Superior temporal gyrus (tissue), 1 donor: ENCODE measurements at regions not wholly inside any gene's neighbourhood (a gene's known extent, or its start where the extent isn't known, plus 50 kb on each side); places are given as distances from the start of the nearest gene placed in this dataset.

Source experiments
- DNase-seq: peaks from one replicate; pipeline ENCODE4 v3.0.0-alpha.2; 2016; ENCODE audit errors: extremely low spot score

- DNase-seq = no peak
These were observed 481.0 kb downstream of the SOX6 start for GRCh38 chr11:15875393-15875792.

- no peak for DNase-seq
These were observed 480.4 kb downstream of the SOX6 start for GRCh38 chr11:15875943-15876342.

DNA sequence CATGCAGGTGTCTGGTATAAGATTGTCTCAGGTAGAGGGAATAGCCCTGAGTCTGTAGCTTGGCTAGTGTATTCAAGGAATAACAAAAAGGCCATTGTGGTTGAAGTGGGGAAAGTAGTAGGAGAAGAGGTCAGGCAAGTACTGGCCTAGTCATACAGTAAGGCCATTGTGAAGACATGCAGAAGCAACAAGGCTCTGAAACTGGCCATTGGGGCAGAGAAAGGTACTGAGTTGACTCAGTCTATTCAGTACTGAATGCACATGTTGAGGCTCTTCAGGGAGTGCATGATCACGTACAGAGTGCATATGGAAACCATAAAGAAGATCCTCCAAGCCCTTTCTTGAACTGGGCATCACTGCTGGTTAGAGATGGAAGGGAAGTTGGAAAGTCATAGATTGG, 477.6 kb downstream of the SOX6 start:
- DNase-seq = no peak

DNA sequence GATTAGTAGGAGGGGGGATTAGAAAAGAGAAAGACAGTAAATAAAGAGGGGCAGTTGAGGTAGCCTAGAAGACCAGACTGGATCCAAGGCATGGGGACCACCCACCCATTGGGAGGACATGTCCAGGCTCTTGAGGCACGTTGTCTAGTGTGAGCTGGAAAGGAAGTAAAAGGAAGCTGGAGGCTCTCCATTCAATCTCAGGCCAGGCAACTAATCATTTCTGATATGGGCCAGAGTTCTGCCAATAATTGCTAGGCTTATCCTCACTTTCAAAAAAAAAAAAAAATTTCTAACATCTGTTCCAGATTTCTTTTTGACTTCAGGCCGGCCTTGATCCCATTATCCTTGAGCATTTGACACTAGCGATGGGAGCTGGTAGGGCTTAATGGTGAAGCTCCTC, 476.1 kb downstream of the SOX6 start:
- no peak for DNase-seq

DNA sequence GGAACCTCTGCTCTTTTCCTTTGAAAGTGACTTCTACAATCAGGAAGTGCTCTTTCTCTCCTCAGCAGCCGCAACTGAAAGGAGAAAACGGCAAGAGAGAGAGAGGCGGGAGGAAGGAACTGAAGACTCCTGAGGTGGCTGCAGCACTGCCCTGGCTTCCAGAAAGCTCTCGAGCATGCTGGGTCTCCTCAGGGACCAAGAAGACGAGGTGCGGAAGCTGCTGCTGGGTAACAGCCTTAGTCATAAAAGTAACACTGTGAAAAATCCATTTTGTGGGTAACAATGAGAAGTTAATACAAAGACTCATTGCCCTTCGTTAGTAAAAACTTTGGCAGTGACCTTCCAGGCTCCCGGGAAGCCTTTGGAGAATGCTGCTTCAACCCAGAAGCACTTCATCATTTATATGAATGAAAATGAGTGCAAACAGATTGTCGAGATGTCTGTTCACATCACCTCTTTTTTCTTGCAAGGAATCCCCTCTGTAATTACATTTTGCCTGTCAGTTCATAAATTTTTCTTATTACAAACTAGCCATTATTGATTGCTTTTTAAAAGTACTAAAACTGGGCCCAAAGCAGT, 473.4 kb downstream of the SOX6 start:
- DNase-seq = no peak

- DNase-seq = no peak
These were observed 472.9 kb downstream of the SOX6 start for GRCh38 chr11:15883455-15883920.

DNA sequence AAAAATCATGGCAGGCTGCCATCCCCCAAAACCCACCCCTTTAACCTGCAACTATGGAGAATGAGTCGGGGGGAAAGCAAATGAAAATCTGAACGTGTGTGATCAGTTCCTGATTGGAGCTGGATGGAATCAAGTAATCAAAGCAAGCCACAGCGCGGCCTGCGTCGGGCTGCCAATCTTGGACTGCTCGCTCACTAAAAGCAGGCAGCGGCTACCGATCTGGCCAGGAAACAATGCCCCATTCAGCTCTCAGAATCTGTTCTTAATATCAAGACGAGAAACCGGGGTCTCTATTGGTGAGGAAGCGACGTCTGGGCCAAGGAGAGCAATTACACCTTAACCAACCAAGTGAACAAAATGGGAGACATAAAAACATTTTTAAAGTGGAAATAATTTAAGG, 472.2 kb downstream of the SOX6 start:
- no peak for DNase-seq

DNA sequence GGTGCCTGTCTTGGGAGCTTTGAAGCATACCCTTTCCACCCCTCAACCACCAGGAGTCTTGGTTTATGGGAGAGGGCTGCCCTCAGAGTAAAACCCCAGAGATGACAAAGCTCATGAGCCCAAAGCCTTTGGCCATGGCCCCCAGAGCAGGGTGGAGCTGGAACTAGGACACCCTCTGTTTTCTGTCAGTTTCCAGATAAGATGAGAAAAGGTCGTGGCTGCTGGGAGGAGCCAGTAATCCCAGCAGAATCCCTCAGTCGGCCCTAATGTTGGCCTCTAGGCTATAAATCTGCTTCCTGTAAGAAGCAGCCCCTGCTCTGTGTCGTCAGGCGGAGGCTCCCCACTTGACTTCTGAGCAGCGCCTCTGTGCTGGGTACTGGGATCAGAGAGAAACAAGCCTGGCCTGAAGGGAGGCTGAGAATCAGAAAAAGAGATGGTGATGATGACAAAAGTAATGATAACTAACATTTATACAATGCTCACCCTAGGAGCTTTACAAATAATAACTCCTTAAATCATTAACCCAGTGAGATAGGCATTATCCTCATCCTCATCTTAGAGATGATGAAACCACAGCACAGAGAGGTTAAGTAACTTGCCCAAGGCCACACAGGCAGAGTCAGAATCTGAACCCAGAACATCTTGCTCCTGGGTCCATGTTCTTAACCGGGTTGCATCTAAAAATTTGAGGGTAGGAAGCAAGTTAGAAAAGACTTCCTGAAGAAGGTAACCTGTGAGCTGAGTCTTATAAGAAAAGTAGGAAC, 471.4 kb downstream of the SOX6 start:
- DNase-seq = no peak

GRCh38 chr11:15885854-15886253, 470.5 kb downstream of the SOX6 start:
- DNase-seq = no peak

DNA sequence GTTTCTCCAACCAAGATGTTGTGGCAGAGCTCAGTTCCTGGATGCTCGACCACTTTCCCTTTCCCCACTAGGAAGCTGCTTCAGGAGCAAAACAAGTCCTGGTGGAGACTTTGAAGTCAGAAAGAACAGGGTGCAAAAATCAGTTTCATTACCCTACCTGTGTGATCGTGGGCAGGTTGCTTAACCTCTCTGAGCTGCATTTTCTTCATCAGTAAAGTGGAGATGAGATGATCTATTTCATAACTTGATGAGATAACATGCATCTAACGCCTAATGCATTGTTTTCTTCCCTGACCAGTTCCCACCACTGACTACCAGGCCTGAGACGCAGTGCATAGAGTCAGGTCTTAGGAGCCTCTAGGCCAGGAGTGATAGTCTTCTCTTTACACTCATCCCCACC, 470.0 kb downstream of the SOX6 start:
- DNase-seq = no peak

DNA sequence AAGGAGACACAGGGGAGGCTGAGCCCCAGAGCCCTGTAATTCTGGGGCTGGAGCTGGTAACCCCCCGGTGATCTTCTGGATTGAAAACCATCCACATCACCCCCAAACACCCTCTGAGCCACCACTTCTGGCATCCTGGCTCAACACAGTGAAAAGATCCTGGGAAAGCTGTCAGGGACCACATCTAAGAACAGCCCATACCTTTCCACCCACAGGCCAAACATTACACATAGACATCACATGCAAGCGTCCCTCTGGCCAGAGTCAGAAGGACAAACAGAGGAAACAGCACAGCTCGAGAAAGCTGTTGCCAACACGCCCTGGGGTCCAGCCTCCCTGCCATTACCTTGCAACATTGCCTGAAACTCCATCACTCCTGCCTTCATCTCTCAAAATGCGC, 469.5 kb downstream of the SOX6 start:
- DNase-seq = no peak

GRCh38 chr11:15888556-15889345, 467.6 kb downstream of the SOX6 start:
- no peak for DNase-seq

GRCh38 chr11:15889363-15890030, 466.8 kb downstream of the SOX6 start:
- DNase-seq = no peak

DNA sequence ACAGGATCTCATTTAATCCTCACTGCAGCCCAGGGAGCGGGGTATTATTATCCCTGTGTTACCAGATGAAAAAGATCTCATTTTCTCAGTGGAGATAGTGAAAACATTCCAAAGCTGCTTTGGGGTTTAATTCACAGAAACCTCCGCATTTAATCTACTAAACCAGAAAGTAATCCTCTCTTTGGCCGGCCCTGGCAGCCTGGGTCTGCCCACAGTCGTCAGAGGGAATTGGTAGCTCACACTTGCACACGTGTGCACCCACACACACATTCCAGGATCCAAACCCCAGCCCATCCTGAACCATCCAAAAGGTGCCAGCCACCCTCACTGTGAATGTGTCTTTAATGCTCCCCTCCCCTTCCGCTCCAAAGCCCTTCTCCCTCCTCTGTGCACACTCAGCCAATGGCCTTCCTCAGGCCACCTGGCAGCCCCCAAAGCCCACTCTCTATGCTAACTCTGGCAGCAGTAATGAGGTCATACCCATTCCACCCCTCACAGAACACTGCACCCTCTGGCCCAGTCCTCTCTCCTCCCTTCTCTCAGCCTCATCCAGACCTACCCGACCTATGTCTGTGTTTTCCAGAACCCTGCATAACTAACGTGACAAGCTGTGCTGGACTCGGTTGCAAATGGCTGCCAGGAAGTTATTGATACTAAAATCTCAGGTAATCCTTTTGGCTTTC, 466.2 kb downstream of the SOX6 start:
- no peak for DNase-seq

GRCh38 chr11:15893080-15893492, 463.3 kb downstream of the SOX6 start:
- DNase-seq = no peak

- DNase-seq = no peak
These were observed 460.3 kb downstream of the SOX6 start for GRCh38 chr11:15896026-15896425.

DNA sequence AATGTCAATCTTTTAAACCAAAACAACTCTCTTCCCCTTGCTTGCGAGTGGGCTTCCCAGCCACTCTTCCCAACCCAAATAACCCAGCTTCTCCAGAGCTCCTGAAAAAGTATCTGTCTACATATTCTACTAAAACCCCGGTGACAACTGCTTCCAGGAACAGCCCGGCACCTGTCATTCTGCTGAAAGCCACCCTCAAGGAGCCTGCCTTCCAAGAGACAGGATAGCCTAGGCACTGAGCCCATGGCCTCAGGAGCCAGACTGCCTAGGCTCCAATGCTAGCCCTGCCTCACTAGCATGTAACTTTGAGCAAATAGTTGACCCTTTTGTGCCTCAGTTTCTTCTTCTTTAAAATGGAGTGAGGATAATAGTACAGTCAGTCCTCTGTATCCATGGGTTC, 459.8 kb downstream of the SOX6 start:
- DNase-seq = no peak

- no peak for DNase-seq
These were observed 459.0 kb downstream of the SOX6 start for GRCh38 chr11:15897211-15897960.

- DNase-seq = no peak
These were observed 455.3 kb downstream of the SOX6 start for GRCh38 chr11:15901054-15901453.

DNA sequence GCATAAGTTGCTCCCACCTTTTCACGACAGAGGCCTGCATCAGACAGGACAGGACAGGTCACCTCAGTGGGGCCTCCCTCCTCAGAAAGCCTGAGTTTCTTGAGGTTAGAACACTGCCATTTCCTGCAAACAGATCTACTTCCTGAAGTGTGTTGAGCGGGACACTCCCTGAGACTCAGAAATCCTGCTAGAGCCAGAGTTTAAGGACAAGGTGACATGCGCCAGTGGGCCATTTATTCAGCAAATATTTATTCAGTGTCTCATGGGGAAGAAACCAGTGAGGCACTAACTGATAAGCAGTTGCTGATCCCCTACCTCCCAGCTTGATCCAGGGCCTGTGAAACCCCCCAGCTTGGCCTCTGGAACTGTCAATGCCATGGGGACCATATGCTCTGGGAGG, 454.6 kb downstream of the SOX6 start:
- DNase-seq = no peak

DNA sequence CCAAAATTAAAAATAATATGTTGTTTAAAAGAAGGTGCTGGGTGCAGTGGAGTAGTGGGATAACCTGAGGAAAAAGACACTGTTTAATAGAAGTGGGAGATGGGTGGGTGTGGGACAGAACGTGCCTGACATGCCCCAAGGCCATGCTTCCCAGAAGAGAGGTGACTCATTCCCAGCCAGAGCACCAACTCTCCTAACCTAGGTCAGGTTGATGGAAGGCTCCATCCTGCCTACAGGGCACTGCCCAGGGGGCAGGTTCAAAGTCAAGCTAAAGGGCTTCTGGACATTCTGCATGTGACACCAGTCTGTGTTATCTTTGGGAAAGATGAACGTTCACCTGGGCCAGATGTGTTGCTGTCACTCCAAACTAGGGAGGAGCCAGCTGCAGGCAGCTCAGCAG, 453.1 kb downstream of the SOX6 start:
- DNase-seq = no peak
